ENCODE measurements at regions not wholly inside any gene's neighbourhood (a gene's known extent, or its start where the extent isn't known, plus 50 kb on each side); places are given as distances from the start of the nearest gene placed in this dataset.

- DNase-seq (ENCODE audit: low spot score in 2 of 2): no peak
- FAIRE-seq: no peak
These were observed 300.8 kb upstream of the MSX2 start for GRCh38 chr5:174423558-174423957.

- FAIRE-seq: no peak
- peak; percentile 10 to 17 for DNase-seq (ENCODE audit: low spot score in 2 of 2)
These were observed 299.9 kb upstream of the MSX2 start for GRCh38 chr5:174424219-174425053.

GRCh38 chr5:174425271-174425963, 299.0 kb upstream of the MSX2 start:
- DNase-seq (ENCODE audit: low spot score in 2 of 2) (no peak), FAIRE-seq (no peak)

- FAIRE-seq (no peak), DNase-seq (ENCODE audit: low spot score in 2 of 2) (no peak)
These were observed 298.5 kb upstream of the MSX2 start for GRCh38 chr5:174425964-174426290.

GRCh38 chr5:174426388-174426787, 298.0 kb upstream of the MSX2 start:
- DNase-seq (ENCODE audit: low spot score in 2 of 2): no peak

GRCh38 chr5:174426851-174427250, 297.5 kb upstream of the MSX2 start:
- FAIRE-seq (no peak), DNase-seq (ENCODE audit: low spot score in 2 of 2) (no peak)

More at GRCh38 chr5:174426388-174426787, 298.0 kb upstream of the MSX2 start:
- no peak for FAIRE-seq

GRCh38 chr5:174427304-174427703, 297.1 kb upstream of the MSX2 start:
- DNase-seq (ENCODE audit: low spot score in 2 of 2): no peak
- FAIRE-seq: no peak

GRCh38 chr5:174428895-174429294, 295.5 kb upstream of the MSX2 start:
- no peak for DNase-seq (ENCODE audit: low spot score in 2 of 2)
- no peak for FAIRE-seq

- DNase-seq (ENCODE audit: low spot score in 2 of 2): no peak
- no peak for FAIRE-seq
These were observed 293.4 kb upstream of the MSX2 start for GRCh38 chr5:174430940-174431339.

- no peak for FAIRE-seq
- DNase-seq (ENCODE audit: low spot score in 2 of 2): no peak
These were observed 292.9 kb upstream of the MSX2 start for GRCh38 chr5:174431504-174431903.

- no peak for DNase-seq (ENCODE audit: low spot score in 2 of 2)
- no peak for FAIRE-seq
These were observed 291.3 kb upstream of the MSX2 start for GRCh38 chr5:174433098-174433497.

- no peak for DNase-seq (ENCODE audit: low spot score in 2 of 2)
- FAIRE-seq: no peak
These were observed 287.6 kb upstream of the MSX2 start for GRCh38 chr5:174436750-174437149.

- DNase-seq (ENCODE audit: low spot score in 2 of 2): no peak
- no peak for FAIRE-seq
These were observed 279.7 kb upstream of the MSX2 start for GRCh38 chr5:174444479-174445188.

GRCh38 chr5:174446446-174446845, 277.9 kb upstream of the MSX2 start:
- FAIRE-seq: no peak
- no peak for DNase-seq (ENCODE audit: low spot score in 2 of 2)

GRCh38 chr5:174446988-174447387, 277.4 kb upstream of the MSX2 start:
- FAIRE-seq: no peak

GRCh38 chr5:174448041-174448440, 276.3 kb upstream of the MSX2 start:
- DNase-seq (ENCODE audit: low spot score in 2 of 2): no peak
- no peak for FAIRE-seq

More at GRCh38 chr5:174446988-174447387, 277.4 kb upstream of the MSX2 start:
- DNase-seq (ENCODE audit: low spot score in 2 of 2): no peak

GRCh38 chr5:174448662-174449061, 275.7 kb upstream of the MSX2 start:
- DNase-seq (ENCODE audit: low spot score in 2 of 2) (no peak), FAIRE-seq (no peak)

GRCh38 chr5:174453690-174454089, 270.7 kb upstream of the MSX2 start:
- DNase-seq (ENCODE audit: low spot score in 2 of 2): no peak
- FAIRE-seq: no peak

- DNase-seq (ENCODE audit: low spot score in 2 of 2): no peak
- no peak for FAIRE-seq
These were observed 269.9 kb upstream of the MSX2 start for GRCh38 chr5:174454464-174454863.

GRCh38 chr5:174454890-174455289, 269.5 kb upstream of the MSX2 start:
- DNase-seq (ENCODE audit: low spot score in 2 of 2) (no peak), FAIRE-seq (no peak)

- no peak for DNase-seq (ENCODE audit: low spot score in 2 of 2)
- FAIRE-seq: no peak
These were observed 269.1 kb upstream of the MSX2 start for GRCh38 chr5:174455301-174455700.
